Heart left ventricle (tissue), 13 donors: ENCODE measurements at regions not wholly inside any gene's neighbourhood (a gene's known extent, or its start where the extent isn't known, plus 50 kb on each side); places are given as distances from the start of the nearest gene placed in this dataset.

ENCODE experiments used
- POLR2A ChIP-seq, 2 donors: fragments of 450-650 bp; IDR thresholded peaks; one replicate each; pipeline ENCODE4 v1.6.1; 2017; ENCODE audit warnings: antibody characterized with exemption in 2 of 2, mild to moderate bottlenecking in 2 of 2, moderate library complexity in 2 of 2
- TF ChIP-seq, protein P1 (sequence below), 12 donors: fragments of 200-600 bp; sonication (generic) in 4 of 12; IDR thresholded peaks; one replicate each; pipeline versions ENCODE4 v1.5.0 to v1.8.0; 2018 to 2022; ENCODE audit warnings: antibody characterized with exemption in 12 of 12, mild to moderate bottlenecking in 5 of 12
- donor health status: ischemic (EF 13 %, LVEDD 7.1; RV severe dilation, severe dysfunction).
- donor health status: DM: no; HTN: yes; CAD: no.
- donor health status: DM: no; HTN: no; CAD: no.
- donor health status: ischemic (EF 25% LVEDD 6.9; RV normal size, moderate dysfunction).
- donor health status: ischemic (EF 25% LVEDD 5.7; RV mildly dilated, moderate dysfunction).
- donor health status: ischemic (EF 35%, LVEDD 5.7; RV mildly dilated, moderate dysfunction).
- donor health status: nonischemic (EF 11% LVEDD 7.7; RV severe dilation, severe dysfunction).
- donor health status: DM: yes; HTN: yes; CAD: no.
- donor health status: PGD.
- donor health status: ischemic (EF 29% LVEDD 5.4; RV normal size, mild dysfunction).
- donor health status: nonischemic (EF 23%, LVEDD 6.1; RV moderate dilation, normal function).

DNA sequence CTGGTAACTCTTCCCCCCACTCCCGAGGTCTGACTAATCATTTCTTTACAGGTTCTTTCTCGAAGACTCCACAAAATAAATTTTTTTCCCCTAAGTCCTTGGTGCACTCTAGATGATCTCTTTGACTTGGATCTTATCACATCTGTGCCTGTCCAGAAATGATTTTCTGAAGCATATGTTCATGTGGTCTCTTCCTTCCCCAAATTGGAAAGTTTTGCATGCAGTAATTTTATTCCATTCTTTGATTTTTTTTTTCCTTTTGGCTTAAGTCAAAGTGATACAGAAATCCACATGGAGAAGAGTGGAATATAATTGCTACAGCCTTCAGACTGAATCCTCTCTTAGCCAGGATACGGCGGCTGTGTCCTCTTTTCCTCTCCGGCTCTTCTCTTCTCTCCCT, 213.3 kb downstream of the BMP4 start:
- TF ChIP-seq, protein P1, sequence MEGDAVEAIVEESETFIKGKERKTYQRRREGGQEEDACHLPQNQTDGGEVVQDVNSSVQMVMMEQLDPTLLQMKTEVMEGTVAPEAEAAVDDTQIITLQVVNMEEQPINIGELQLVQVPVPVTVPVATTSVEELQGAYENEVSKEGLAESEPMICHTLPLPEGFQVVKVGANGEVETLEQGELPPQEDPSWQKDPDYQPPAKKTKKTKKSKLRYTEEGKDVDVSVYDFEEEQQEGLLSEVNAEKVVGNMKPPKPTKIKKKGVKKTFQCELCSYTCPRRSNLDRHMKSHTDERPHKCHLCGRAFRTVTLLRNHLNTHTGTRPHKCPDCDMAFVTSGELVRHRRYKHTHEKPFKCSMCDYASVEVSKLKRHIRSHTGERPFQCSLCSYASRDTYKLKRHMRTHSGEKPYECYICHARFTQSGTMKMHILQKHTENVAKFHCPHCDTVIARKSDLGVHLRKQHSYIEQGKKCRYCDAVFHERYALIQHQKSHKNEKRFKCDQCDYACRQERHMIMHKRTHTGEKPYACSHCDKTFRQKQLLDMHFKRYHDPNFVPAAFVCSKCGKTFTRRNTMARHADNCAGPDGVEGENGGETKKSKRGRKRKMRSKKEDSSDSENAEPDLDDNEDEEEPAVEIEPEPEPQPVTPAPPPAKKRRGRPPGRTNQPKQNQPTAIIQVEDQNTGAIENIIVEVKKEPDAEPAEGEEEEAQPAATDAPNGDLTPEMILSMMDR (IDR thresholded peaks at IDR 0.05): no peak
- TF ChIP-seq POLR2A (IDR thresholded peaks at IDR 0.05): no peak
